ENCODE measurements at regions not wholly inside any gene's neighbourhood (a gene's known extent, or its start where the extent isn't known, plus 50 kb on each side); places are given as distances from the start of the nearest gene placed in this dataset.

DNA sequence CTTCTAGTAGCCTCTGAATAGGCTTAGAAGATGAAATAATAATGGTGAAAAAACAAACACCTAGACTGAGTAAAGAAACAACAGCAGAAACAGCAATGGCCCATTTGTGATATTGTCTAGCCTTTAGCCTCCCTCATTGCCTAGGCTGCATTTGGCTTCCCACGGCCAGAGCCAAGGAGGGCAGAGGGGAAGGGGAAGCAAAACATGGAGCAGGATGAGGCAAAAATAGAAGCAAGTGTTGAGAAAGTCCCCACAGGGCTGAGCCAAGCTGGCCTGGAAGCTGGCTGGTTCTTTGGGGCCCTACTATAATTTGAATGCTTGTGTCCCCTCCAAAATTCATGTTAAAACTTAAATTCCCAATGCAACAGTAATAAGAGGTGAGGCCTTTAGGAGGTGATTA is 60.2 kb upstream of the KSR1 start:
- DNase-seq, result no peak

DNA sequence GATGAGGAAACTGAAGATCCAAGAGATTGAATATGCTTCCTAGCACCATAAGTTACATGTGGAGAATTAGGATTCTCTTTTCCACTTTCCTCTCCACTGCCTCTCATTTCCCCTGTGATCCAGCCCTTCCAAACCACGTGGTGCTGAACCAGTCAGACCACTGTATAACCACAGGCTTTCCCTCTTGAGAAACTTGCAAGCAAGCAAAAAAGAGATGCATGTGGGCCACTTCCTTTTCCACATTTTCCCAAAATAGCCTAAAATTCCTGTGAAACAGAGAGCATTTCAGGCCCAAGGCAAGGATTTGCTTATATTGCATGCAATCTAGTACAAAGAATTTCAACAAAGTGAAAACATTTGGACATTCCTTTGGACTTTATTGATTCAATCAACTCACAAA is 59.3 kb upstream of the KSR1 start:
- DNase-seq, result no peak

DNA sequence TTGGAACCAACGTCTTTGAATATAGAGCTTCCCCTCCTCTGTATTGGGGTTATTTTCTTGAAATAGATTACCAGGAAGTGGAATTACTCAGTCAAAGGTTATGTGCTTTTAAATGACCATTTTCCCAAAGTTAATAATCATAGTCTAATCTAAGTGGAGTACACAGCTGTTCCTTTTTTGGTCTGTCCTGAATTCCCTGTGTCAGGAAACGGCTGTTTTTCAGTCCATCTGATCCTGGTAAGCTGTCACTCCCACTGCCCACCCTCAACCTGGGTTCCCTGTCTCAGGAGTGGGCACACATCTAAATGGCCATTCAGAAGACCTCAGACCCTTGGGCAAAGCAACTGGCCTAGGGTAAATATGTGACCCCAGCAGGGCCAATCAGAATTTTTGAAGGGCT is 57.6 kb upstream of the KSR1 start:
- no peak for DNase-seq

DNA sequence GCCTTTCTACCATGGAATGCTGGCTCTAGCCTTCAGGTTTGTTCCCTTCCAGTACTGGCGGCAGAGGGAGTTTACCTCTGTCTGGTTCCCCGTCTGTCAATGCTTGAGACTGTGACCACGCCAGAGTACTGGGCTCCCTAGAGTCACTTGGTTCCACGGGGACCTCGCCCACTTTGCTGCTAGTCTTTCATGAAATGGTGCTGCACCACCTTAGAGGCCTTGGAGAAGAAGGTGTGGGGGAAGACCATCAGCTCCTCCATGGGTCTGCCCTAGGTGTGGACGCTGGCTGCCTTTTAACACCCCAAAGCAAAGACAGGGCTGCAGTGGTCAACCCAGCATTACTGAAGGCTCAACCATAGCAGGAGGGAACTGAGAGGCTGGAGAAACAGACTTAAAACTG is 55.3 kb upstream of the KSR1 start:
- no peak for DNase-seq

DNA sequence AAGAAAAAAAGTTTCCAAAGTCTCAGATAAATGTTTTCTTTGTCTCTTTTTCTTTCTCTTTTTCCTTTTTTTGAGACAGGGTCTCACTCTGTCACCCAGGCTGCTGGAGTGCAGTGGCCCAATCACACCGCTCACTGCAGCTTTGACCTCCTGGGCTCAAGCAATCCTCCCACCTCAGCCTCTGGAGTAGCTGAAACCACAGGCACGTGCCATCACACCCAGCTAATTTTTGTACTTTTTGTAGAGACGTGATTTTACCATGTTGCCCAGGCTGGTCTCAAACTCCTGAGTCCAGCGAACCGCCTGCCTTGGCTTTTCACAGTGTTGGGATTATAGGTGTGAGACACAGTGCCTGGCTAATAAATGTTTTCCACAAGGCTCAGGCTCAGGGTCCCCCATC is 53.3 kb upstream of the KSR1 start:
- no peak for DNase-seq

DNA sequence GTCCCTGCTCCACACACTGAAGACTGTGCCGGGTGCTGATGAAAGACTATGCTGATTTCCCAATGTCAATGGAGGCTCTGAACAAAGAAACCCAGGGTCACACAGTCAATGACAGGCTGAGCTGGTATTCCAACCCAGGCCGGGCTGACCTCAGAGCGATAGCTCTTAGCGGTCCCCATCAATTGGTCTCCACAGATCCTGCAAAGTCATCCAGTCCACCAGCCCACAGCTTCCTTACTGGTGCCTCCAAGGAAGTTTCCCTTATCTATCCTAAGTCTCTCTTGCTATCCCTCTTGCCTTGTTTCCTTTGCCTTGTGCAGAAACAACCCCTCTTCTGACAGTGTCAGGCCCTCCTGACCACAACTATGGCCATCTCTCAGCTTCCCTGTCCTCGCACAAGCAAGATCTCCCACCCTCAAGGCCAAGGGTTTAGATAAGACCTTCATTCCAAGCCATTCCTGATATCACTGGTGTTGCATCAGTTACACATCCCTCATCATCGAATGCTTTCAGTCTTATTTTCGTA is 52.7 kb upstream of the KSR1 start:
- no peak for DNase-seq

DNA sequence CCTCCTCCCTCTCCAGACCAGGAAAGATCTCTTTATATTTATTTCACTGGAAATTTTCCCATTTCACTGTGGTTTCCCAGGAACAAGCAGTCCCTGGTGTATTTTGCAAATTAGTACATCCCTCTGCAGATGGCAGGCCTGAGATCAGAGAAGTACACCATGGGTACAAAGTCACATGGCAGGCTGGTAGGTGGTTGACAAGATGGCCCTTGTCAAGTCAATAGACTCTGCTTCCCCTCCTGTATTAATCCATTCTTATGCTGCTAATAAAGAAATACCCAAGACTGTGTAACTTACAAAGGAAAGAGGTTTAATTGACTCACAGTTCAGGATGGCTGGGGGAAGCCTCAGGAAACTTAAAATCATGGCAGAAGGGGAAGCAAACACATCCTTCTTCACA is 51.6 kb upstream of the KSR1 start:
- no peak for DNase-seq

All from T1000 (cell line).